ENCODE measurements at regions not wholly inside any gene's neighbourhood (a gene's known extent, or its start where the extent isn't known, plus 50 kb on each side); places are given as distances from the start of the nearest gene placed in this dataset.

DNA sequence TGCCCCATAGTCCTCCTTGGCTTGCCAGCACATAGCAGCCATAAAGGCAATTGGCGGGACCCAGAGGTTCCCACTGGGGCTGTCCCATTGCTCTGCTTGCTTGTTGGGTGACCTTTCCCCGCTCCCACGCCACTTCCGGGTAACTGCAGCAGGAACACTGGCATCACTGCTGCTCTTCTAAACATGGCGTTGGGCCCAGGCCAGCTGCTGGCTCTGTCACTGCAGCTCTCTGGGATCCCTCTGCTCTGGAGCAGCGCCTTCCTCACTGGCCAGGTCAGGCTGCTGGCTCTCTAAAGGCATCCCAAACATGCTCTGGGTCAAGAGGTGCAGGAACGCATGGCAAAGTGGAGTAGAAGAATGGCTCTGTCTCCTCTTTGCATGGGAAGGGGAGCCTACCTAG is 92.9 kb downstream of the DRD1 start:
- no peak overlapping the region for H3K27ac ChIP-seq (ENCODE audit: low read depth, low read length)
- intact Hi-C loops (cut with micrococcal nuclease): no loop called here
- CTCF ChIA-PET: no interaction called here
- H3K27me3 ChIP-seq (ENCODE audit: control insufficient read depth in 2 of 2, insufficient read depth in 2 of 2, low read length in 2 of 2): no peaks in the 10 kb centered on the region
- no peak for ATAC-seq
- no peaks in the 10 kb centered on the region for H3K36me3 ChIP-seq (ENCODE audit: control insufficient read depth in 2 of 3, insufficient read depth in 3 of 3, low read length in 3 of 3)
- no peak overlapping the region for H3K4me3 Mint-ChIP-seq
- no peaks in the 10 kb centered on the region for H3K4me1 Mint-ChIP-seq
- peaks cover 0 to 5% (median 0%) of the 10 kb centered on the region in 11 donors for H3K9me3 Mint-ChIP-seq
- H3K4me3 ChIP-seq (ENCODE audit: low read length): no peak overlapping the region
- no peak overlapping the region for H3K27ac Mint-ChIP-seq
- H3K36me3 Mint-ChIP-seq: no peaks in the 10 kb centered on the region
- no peak for DNase-seq
- H3K27me3 Mint-ChIP-seq: peaks cover 2 to 34% (median 26%) of the 10 kb centered on the region in 5 donors
- no peaks in the 10 kb centered on the region for H3K4me1 ChIP-seq (ENCODE audit: control insufficient read depth in 2 of 2, insufficient read depth in 2 of 2, low read length in 2 of 2)
- H3K9me3 ChIP-seq (ENCODE audit: control insufficient read depth in 2 of 3, low read length in 3 of 3): no peaks in the 10 kb centered on the region
- POLR2A ChIA-PET: no interaction called here

- H3K27ac ChIP-seq (ENCODE audit: low read depth, low read length): no peak overlapping the region
- ChIA-PET POLR2A (no interaction called here), CTCF (no interaction called here)
Observed at GRCh38 chr5:175347931-175348330, 96.1 kb downstream of the DRD1 start.

DNA sequence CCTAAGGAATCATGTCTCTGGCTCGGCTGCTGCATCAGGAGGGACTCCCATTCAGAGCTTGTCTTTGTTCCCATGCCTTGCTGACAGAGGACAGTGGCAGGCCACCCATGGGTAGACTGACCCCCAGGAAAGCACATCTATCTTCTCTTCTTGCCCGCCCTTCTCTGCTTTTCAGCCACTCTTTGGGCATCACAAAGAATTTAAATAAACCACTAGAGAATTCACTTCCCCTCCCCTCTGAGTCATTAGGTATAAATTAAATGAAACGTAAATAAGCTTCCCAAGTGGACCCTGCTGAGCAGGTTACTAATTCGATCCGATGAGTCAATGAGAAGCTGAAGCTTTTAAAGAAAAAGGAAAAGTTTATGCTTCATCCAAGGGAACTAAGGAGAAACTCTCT is 97.0 kb downstream of the DRD1 start:
- intact Hi-C loops (cut with micrococcal nuclease): no loop called here
- no peak overlapping the region for H3K4me3 Mint-ChIP-seq
- Histone ChIP-seq H3K4me3 (ENCODE audit: low read length) (no peak overlapping the region), H3K27ac (ENCODE audit: low read depth, low read length) (no peak overlapping the region), H3K36me3 (ENCODE audit: control insufficient read depth in 2 of 3, insufficient read depth in 3 of 3, low read length in 3 of 3) (no peaks in the 10 kb centered on the region), H3K9me3 (ENCODE audit: control insufficient read depth in 2 of 3, low read length in 3 of 3) (no peaks in the 10 kb centered on the region), H3K27me3 (ENCODE audit: control insufficient read depth in 2 of 2, insufficient read depth in 2 of 2, low read length in 2 of 2) (no peaks in the 10 kb centered on the region), H3K4me1 (ENCODE audit: control insufficient read depth in 2 of 2, insufficient read depth in 2 of 2, low read length in 2 of 2) (no peaks in the 10 kb centered on the region)
- H3K27me3 Mint-ChIP-seq: peaks cover 0 to 40% (median 33%) of the 10 kb centered on the region in 5 donors
- DNase-seq: no peak
- H3K36me3 Mint-ChIP-seq: no peaks in the 10 kb centered on the region
- ATAC-seq: no peak
- ChIA-PET CTCF (no interaction called here), POLR2A (no interaction called here)
- H3K9me3 Mint-ChIP-seq: peaks cover 0 to 4% (median 2%) of the 10 kb centered on the region in 11 donors
- no peaks in the 10 kb centered on the region for H3K4me1 Mint-ChIP-seq
- no peak overlapping the region for H3K27ac Mint-ChIP-seq

More at GRCh38 chr5:175347931-175348330, 96.1 kb downstream of the DRD1 start:
- no peaks in the 10 kb centered on the region for H3K27me3 ChIP-seq (ENCODE audit: control insufficient read depth in 2 of 2, insufficient read depth in 2 of 2, low read length in 2 of 2)
- H3K27ac Mint-ChIP-seq: no peak overlapping the region
- no peak overlapping the region for H3K4me3 ChIP-seq (ENCODE audit: low read length)
- no peaks in the 10 kb centered on the region for H3K36me3 ChIP-seq (ENCODE audit: control insufficient read depth in 2 of 3, insufficient read depth in 3 of 3, low read length in 3 of 3)
- H3K4me3 Mint-ChIP-seq: no peak overlapping the region
- intact Hi-C loops (cut with micrococcal nuclease): no loop called here
- no peaks in the 10 kb centered on the region for H3K9me3 ChIP-seq (ENCODE audit: control insufficient read depth in 2 of 3, low read length in 3 of 3)
- H3K9me3 Mint-ChIP-seq: peaks cover 0 to 4% (median 1%) of the 10 kb centered on the region in 11 donors
- H3K36me3 Mint-ChIP-seq: no peaks in the 10 kb centered on the region
- no peaks in the 10 kb centered on the region for H3K4me1 ChIP-seq (ENCODE audit: control insufficient read depth in 2 of 2, insufficient read depth in 2 of 2, low read length in 2 of 2)
- no peaks in the 10 kb centered on the region for H3K4me1 Mint-ChIP-seq
- no peak for ATAC-seq
- peaks cover 0 to 49% (median 40%) of the 10 kb centered on the region in 5 donors for H3K27me3 Mint-ChIP-seq
- DNase-seq: no peak

- H3K27me3 Mint-ChIP-seq: peaks cover 0 to 32% (median 26%) of the 10 kb centered on the region in 5 donors
- ATAC-seq (no peak), DNase-seq (no peak)
- H3K4me3 ChIP-seq (ENCODE audit: low read length): no peak overlapping the region
- H3K4me1 ChIP-seq (ENCODE audit: control insufficient read depth in 2 of 2, insufficient read depth in 2 of 2, low read length in 2 of 2): no peaks in the 10 kb centered on the region
- peaks cover 0 to 4% (median 2%) of the 10 kb centered on the region in 11 donors for H3K9me3 Mint-ChIP-seq
- H3K27me3 ChIP-seq (ENCODE audit: control insufficient read depth in 2 of 2, insufficient read depth in 2 of 2, low read length in 2 of 2): no peaks in the 10 kb centered on the region
- POLR2A ChIA-PET: no interaction called here
- no peaks in the 10 kb centered on the region for H3K36me3 Mint-ChIP-seq
- H3K4me1 Mint-ChIP-seq: no peaks in the 10 kb centered on the region
- H3K36me3 ChIP-seq (ENCODE audit: control insufficient read depth in 2 of 3, insufficient read depth in 3 of 3, low read length in 3 of 3): no peaks in the 10 kb centered on the region
- CTCF ChIA-PET: no interaction called here
- no peak overlapping the region for H3K27ac ChIP-seq (ENCODE audit: low read depth, low read length)
- H3K27ac Mint-ChIP-seq: no peak overlapping the region
- H3K4me3 Mint-ChIP-seq: no peak overlapping the region
- H3K9me3 ChIP-seq (ENCODE audit: control insufficient read depth in 2 of 3, low read length in 3 of 3): no peaks in the 10 kb centered on the region
- intact Hi-C loops (cut with micrococcal nuclease): no loop called here
Observed at GRCh38 chr5:175344331-175345195, 99.4 kb downstream of the DRD1 start.

DNA sequence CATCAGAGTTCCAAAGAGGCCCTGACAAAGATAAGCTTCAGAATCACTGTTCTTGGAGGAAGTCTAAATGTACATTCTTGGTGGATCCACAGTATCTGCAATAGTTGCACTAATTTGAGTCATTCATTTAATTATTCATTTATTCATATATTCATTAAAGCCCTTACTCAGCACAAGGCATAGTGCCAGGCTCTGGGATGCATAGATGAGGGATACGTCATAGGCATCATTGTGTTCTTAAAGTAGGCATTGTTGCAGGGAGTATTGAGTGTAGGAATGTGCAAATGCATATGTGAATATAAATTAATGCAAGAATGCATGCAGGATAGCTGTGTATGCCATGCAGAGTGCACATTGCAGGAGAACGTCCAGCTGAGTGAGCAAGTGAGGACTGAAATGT is 100.7 kb downstream of the DRD1 start:
- Histone ChIP-seq H3K27me3 (ENCODE audit: control insufficient read depth in 2 of 2, insufficient read depth in 2 of 2, low read length in 2 of 2) (no peaks in the 10 kb centered on the region), H3K27ac (ENCODE audit: low read depth, low read length) (no peak overlapping the region), H3K36me3 (ENCODE audit: control insufficient read depth in 2 of 3, insufficient read depth in 3 of 3, low read length in 3 of 3) (no peaks in the 10 kb centered on the region), H3K9me3 (ENCODE audit: control insufficient read depth in 2 of 3, low read length in 3 of 3) (no peaks in the 10 kb centered on the region), H3K4me1 (ENCODE audit: control insufficient read depth in 2 of 2, insufficient read depth in 2 of 2, low read length in 2 of 2) (no peaks in the 10 kb centered on the region), H3K4me3 (ENCODE audit: low read length) (no peak overlapping the region)
- H3K36me3 Mint-ChIP-seq: no peaks in the 10 kb centered on the region
- H3K27me3 Mint-ChIP-seq: peaks cover 0 to 31% (median 25%) of the 10 kb centered on the region in 5 donors
- POLR2A ChIA-PET: no interaction called here
- CTCF ChIA-PET: no interaction called here
- H3K4me1 Mint-ChIP-seq: no peaks in the 10 kb centered on the region
- no peak overlapping the region for H3K4me3 Mint-ChIP-seq
- no peak overlapping the region for H3K27ac Mint-ChIP-seq
- intact Hi-C loops (cut with micrococcal nuclease): no loop called here
- DNase-seq (no peak), ATAC-seq (no peak)
- peaks cover 0 to 4% (median 2%) of the 10 kb centered on the region in 11 donors for H3K9me3 Mint-ChIP-seq

GRCh38 chr5:175340180-175340579 is 103.8 kb downstream of the DRD1 start:
- no peaks in the 10 kb centered on the region for H3K36me3 Mint-ChIP-seq
- intact Hi-C loops (cut with micrococcal nuclease): no loop called here
- no peaks in the 10 kb centered on the region for H3K4me1 Mint-ChIP-seq
- CTCF ChIA-PET: no interaction called here
- H3K27me3 ChIP-seq (ENCODE audit: control insufficient read depth in 2 of 2, insufficient read depth in 2 of 2, low read length in 2 of 2): no peaks in the 10 kb centered on the region
- H3K27ac ChIP-seq (ENCODE audit: low read depth, low read length): no peak overlapping the region
- POLR2A ChIA-PET: no interaction called here
- ATAC-seq (no peak), DNase-seq (no peak)
- H3K9me3 Mint-ChIP-seq: peaks cover 0 to 4% (median 0%) of the 10 kb centered on the region in 11 donors
- no peak overlapping the region for H3K4me3 ChIP-seq (ENCODE audit: low read length)
- no peaks in the 10 kb centered on the region for H3K36me3 ChIP-seq (ENCODE audit: control insufficient read depth in 2 of 3, insufficient read depth in 3 of 3, low read length in 3 of 3)
- H3K9me3 ChIP-seq (ENCODE audit: control insufficient read depth in 2 of 3, low read length in 3 of 3): no peaks in the 10 kb centered on the region
- H3K27me3 Mint-ChIP-seq: peaks cover 0 to 36% (median 23%) of the 10 kb centered on the region in 5 donors
- H3K4me3 Mint-ChIP-seq: no peak overlapping the region
- no peaks in the 10 kb centered on the region for H3K4me1 ChIP-seq (ENCODE audit: control insufficient read depth in 2 of 2, insufficient read depth in 2 of 2, low read length in 2 of 2)
- H3K27ac Mint-ChIP-seq: no peak overlapping the region

GRCh38 chr5:175337680-175338079 is 106.3 kb downstream of the DRD1 start:
- Histone ChIP-seq H3K27ac (ENCODE audit: low read depth, low read length) (no peak overlapping the region), H3K9me3 (ENCODE audit: control insufficient read depth in 2 of 3, low read length in 3 of 3) (no peaks in the 10 kb centered on the region), H3K27me3 (ENCODE audit: control insufficient read depth in 2 of 2, insufficient read depth in 2 of 2, low read length in 2 of 2) (no peaks in the 10 kb centered on the region), H3K4me1 (ENCODE audit: control insufficient read depth in 2 of 2, insufficient read depth in 2 of 2, low read length in 2 of 2) (no peaks in the 10 kb centered on the region), H3K36me3 (ENCODE audit: control insufficient read depth in 2 of 3, insufficient read depth in 3 of 3, low read length in 3 of 3) (no peaks in the 10 kb centered on the region), H3K4me3 (ENCODE audit: low read length) (no peak overlapping the region)
- POLR2A ChIA-PET: no interaction called here
- intact Hi-C loops (cut with micrococcal nuclease): no loop called here
- Mint-ChIP-seq H3K4me1 (no peaks in the 10 kb centered on the region), H3K27me3 (peaks cover 0 to 21% (median 13%) of the 10 kb centered on the region in 5 donors), H3K4me3 (no peak overlapping the region), H3K27ac (no peak overlapping the region), H3K36me3 (no peaks in the 10 kb centered on the region), H3K9me3 (peaks cover 0 to 2% (median 0%) of the 10 kb centered on the region in 11 donors)
- CTCF ChIA-PET: no interaction called here
- DNase-seq (no peak), ATAC-seq (no peak)

Measured in naive thymus-derived CD4-positive, alpha-beta T cell (primary cell).